ENCODE measurements at regions not wholly inside any gene's neighbourhood (a gene's known extent, or its start where the extent isn't known, plus 50 kb on each side); places are given as distances from the start of the nearest gene placed in this dataset.
"Not testable (repeated sequence)": the region's sequence is repeated elsewhere in the genome, so short reads cannot be mapped to it uniquely, and the experiment has no call there.

- no peak for DNase-seq (ENCODE audit: low spot score)
These were observed 496.9 kb upstream of the STXBP6 start for GRCh38 chr14:25546826-25547225.

GRCh38 chr14:25537846-25538455 is 488.0 kb upstream of the STXBP6 start:
- DNase-seq (ENCODE audit: low spot score) = no peak

GRCh38 chr14:25526290-25526689 is 476.3 kb upstream of the STXBP6 start:
- DNase-seq (ENCODE audit: low spot score) = no peak

GRCh38 chr14:25522926-25523325 is 473.0 kb upstream of the STXBP6 start:
- DNase-seq (ENCODE audit: low spot score) = no peak

GRCh38 chr14:25522116-25522515 is 472.2 kb upstream of the STXBP6 start:
- DNase-seq (ENCODE audit: low spot score) = no peak

GRCh38 chr14:25521616-25522015 is 471.7 kb upstream of the STXBP6 start:
- DNase-seq (ENCODE audit: low spot score) = no peak

- no peak for DNase-seq (ENCODE audit: low spot score)
These were observed 470.9 kb upstream of the STXBP6 start for GRCh38 chr14:25520821-25521220.

- no peak for DNase-seq (ENCODE audit: low spot score)
These were observed 468.4 kb upstream of the STXBP6 start for GRCh38 chr14:25518364-25518763.

GRCh38 chr14:25516838-25517237 is 466.9 kb upstream of the STXBP6 start:
- no peak for DNase-seq (ENCODE audit: low spot score)

GRCh38 chr14:25508845-25509244 is 458.9 kb upstream of the STXBP6 start:
- no peak for DNase-seq (ENCODE audit: low spot score)

- no peak for DNase-seq (ENCODE audit: low spot score)
These were observed 451.8 kb upstream of the STXBP6 start for GRCh38 chr14:25501749-25502148.

- no peak for DNase-seq (ENCODE audit: low spot score)
These were observed 439.0 kb upstream of the STXBP6 start for GRCh38 chr14:25488961-25489360.

GRCh38 chr14:25485381-25485780 is 435.4 kb upstream of the STXBP6 start:
- DNase-seq (ENCODE audit: low spot score) = no peak

- DNase-seq (ENCODE audit: low spot score) = no peak
These were observed 435.0 kb upstream of the STXBP6 start for GRCh38 chr14:25484906-25485305.

- no peak for DNase-seq (ENCODE audit: low spot score)
These were observed 434.3 kb upstream of the STXBP6 start for GRCh38 chr14:25484235-25484634.

GRCh38 chr14:25477316-25478098 is 427.6 kb upstream of the STXBP6 start:
- DNase-seq (ENCODE audit: low spot score) = no peak

- DNase-seq (ENCODE audit: low spot score) = no peak
These were observed 422.8 kb upstream of the STXBP6 start for GRCh38 chr14:25472700-25473099.

- DNase-seq (ENCODE audit: low spot score) = no peak
These were observed 414.8 kb upstream of the STXBP6 start for GRCh38 chr14:25464772-25465171.

GRCh38 chr14:25464078-25464477 is 414.1 kb upstream of the STXBP6 start:
- no peak for DNase-seq (ENCODE audit: low spot score)

GRCh38 chr14:25463480-25463879 is 413.5 kb upstream of the STXBP6 start:
- DNase-seq (ENCODE audit: low spot score) = no peak

- DNase-seq (ENCODE audit: low spot score) = no peak
These were observed 411.8 kb upstream of the STXBP6 start for GRCh38 chr14:25461780-25462179.

- DNase-seq (ENCODE audit: low spot score) = no peak
These were observed 394.4 kb upstream of the STXBP6 start for GRCh38 chr14:25444381-25444780.

- not testable (repeated sequence) for DNase-seq (ENCODE audit: low spot score)
These were observed 390.4 kb upstream of the STXBP6 start for GRCh38 chr14:25440382-25440781.

GRCh38 chr14:25436906-25437305 is 387.0 kb upstream of the STXBP6 start:
- DNase-seq (ENCODE audit: low spot score) = no peak
